Neural cell (in vitro differentiated cells): ENCODE measurements at regions not wholly inside any gene's neighbourhood (a gene's known extent, or its start where the extent isn't known, plus 50 kb on each side); places are given as distances from the start of the nearest gene placed in this dataset.
A peak's percentile ranks its signal among the peaks of the same experiment; 100 is the strongest.

Source experiments
- EP300 ChIP-seq: fragments of 450-650 bp; conservative IDR thresholded peaks from 2 replicates; pipeline ENCODE4 v1.6.1; 2014; ENCODE audit warnings: antibody characterized with exemption, mild to moderate bottlenecking, moderate library complexity; ENCODE audit not compliant: poor library complexity, severe bottlenecking
- POLR2AphosphoS5 ChIP-seq: IDR thresholded peaks from 2 replicates; pipeline ENCODE4 v1.6.1; 2012
- TF ChIP-seq, protein P1 (sequence below): fragments of 450-650 bp; IDR thresholded peaks from 2 replicates; pipeline ENCODE4 v1.5.1; 2014; ENCODE audit warnings: antibody characterized with exemption, mild to moderate bottlenecking, moderate library complexity; ENCODE audit not compliant: poor library complexity, severe bottlenecking

DNA sequence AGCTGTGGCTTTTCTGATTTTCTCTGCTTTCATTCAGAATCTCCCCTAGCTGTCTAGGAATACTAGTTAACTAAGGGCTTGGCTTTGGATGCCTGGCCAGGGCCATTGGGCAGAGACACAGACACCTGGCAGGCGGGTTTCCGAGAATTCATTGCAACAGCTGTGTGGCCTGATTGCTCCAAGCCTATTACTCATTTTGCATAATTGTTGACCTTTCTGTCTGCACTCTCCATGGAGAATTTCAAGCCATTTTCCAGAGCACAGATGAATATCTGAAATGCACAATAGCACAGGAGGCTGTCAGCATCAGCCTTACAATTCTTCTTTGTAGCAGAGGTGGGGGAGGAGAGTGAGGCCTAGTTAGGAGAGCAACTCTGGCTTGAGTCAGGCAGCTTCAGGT is 310.5 kb downstream of the DMAC1 start:
- TF ChIP-seq, protein P1, sequence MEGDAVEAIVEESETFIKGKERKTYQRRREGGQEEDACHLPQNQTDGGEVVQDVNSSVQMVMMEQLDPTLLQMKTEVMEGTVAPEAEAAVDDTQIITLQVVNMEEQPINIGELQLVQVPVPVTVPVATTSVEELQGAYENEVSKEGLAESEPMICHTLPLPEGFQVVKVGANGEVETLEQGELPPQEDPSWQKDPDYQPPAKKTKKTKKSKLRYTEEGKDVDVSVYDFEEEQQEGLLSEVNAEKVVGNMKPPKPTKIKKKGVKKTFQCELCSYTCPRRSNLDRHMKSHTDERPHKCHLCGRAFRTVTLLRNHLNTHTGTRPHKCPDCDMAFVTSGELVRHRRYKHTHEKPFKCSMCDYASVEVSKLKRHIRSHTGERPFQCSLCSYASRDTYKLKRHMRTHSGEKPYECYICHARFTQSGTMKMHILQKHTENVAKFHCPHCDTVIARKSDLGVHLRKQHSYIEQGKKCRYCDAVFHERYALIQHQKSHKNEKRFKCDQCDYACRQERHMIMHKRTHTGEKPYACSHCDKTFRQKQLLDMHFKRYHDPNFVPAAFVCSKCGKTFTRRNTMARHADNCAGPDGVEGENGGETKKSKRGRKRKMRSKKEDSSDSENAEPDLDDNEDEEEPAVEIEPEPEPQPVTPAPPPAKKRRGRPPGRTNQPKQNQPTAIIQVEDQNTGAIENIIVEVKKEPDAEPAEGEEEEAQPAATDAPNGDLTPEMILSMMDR: no peak
- TF ChIP-seq POLR2AphosphoS5: no peak
- TF ChIP-seq EP300: peak; percentile 40
